Immature natural killer cell (primary cell): ENCODE measurements at regions not wholly inside any gene's neighbourhood (a gene's known extent, or its start where the extent isn't known, plus 50 kb on each side); places are given as distances from the start of the nearest gene placed in this dataset.
"Not testable (repeated sequence)": the region's sequence is repeated elsewhere in the genome, so short reads cannot be mapped to it uniquely, and the experiment has no call there.

Source experiments
- DNase-seq, 3 donors: peaks; one replicate each; pipeline ENCODE4 v3.0.0; 2022; ENCODE audit warnings: mixed read lengths in 1 of 3
- H3K27ac Mint-ChIP-seq, 6 donors: one replicate each; pipeline ENCODE4 v1.8.0; 2020; ENCODE audit warnings: mixed read lengths in 6 of 6, mild to moderate bottlenecking in 5 of 6, inconsistent platforms in 4 of 6, moderate library complexity in 3 of 6
- H3K27me3 Mint-ChIP-seq, 3 donors: one replicate each; pipeline ENCODE4 v1.8.0; 2020 to 2021; ENCODE audit warnings: low read depth in 3 of 3, mild to moderate bottlenecking in 3 of 3, mixed read lengths in 3 of 3, moderate library complexity in 3 of 3, inconsistent platforms in 1 of 3
- H3K36me3 Mint-ChIP-seq, 3 donors: one replicate each; pipeline ENCODE4 v1.8.0; 2020; ENCODE audit warnings: mixed read lengths in 3 of 3, inconsistent platforms in 2 of 3, mild to moderate bottlenecking in 2 of 3
- H3K4me1 Mint-ChIP-seq, 2 donors: one replicate each; pipeline ENCODE4 v1.8.0; 2020; ENCODE audit warnings: inconsistent platforms in 2 of 2, mild to moderate bottlenecking in 2 of 2, mixed read lengths in 2 of 2, moderate library complexity in 1 of 2
- H3K4me3 Mint-ChIP-seq, 5 donors: one replicate each; pipeline ENCODE4 v1.8.0; 2020; ENCODE audit warnings: mild to moderate bottlenecking in 5 of 5, mixed read lengths in 5 of 5, inconsistent platforms in 3 of 5, moderate library complexity in 3 of 5
- H3K9me3 Mint-ChIP-seq, 6 donors: one replicate each; pipeline ENCODE4 v1.8.0; 2020; ENCODE audit warnings: mild to moderate bottlenecking in 6 of 6, mixed read lengths in 6 of 6, inconsistent platforms in 4 of 6, moderate library complexity in 3 of 6

- no peaks in the 10 kb centered on the region for H3K4me1 Mint-ChIP-seq
- DNase-seq, result no peak
- H3K36me3 Mint-ChIP-seq, result no peaks in the 10 kb centered on the region
- peaks cover 0 to 4% (median 2%) of the 10 kb centered on the region in 3 donors for H3K27me3 Mint-ChIP-seq
- no peak overlapping the region for H3K27ac Mint-ChIP-seq
- H3K4me3 Mint-ChIP-seq, result no peak overlapping the region
- H3K9me3 Mint-ChIP-seq, result no peaks in the 10 kb centered on the region
These were observed 142.0 kb downstream of the PLS3 start for GRCh38 chrX:115702982-115703381.

DNA sequence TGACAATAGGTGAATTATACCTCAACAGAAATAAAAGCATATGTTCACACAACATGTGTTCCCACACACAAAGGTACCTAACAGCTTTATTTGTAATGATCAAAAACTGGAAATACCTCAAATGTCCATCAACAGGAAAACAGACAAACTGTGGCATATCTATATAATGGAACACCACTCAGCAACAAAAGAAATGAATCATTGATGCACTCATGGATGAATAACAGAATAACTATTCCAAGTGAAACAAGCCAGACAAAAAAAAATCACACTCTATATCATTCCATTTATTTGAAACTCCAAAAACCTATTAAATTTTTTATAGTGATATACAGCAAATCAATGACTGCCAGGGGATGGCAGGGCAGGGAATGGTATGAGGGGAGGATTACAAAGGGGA is 148.1 kb downstream of the PLS3 start:
- H3K27me3 Mint-ChIP-seq, result peaks cover 0 to 4% (median 4%) of the 10 kb centered on the region in 3 donors
- H3K27ac Mint-ChIP-seq, result no peak overlapping the region
- H3K9me3 Mint-ChIP-seq, result no peaks in the 10 kb centered on the region
- no peak for DNase-seq
- no peaks in the 10 kb centered on the region for H3K4me1 Mint-ChIP-seq
- no peak overlapping the region for H3K4me3 Mint-ChIP-seq
- H3K36me3 Mint-ChIP-seq, result no peaks in the 10 kb centered on the region

- H3K4me3 Mint-ChIP-seq, result no peak overlapping the region
- no peak for DNase-seq
- no peaks in the 10 kb centered on the region for H3K4me1 Mint-ChIP-seq
- no peaks in the 10 kb centered on the region for H3K9me3 Mint-ChIP-seq
- H3K27me3 Mint-ChIP-seq, result peaks cover 0 to 5% (median 3%) of the 10 kb centered on the region in 3 donors
- H3K36me3 Mint-ChIP-seq, result no peaks in the 10 kb centered on the region
- no peak overlapping the region for H3K27ac Mint-ChIP-seq
These were observed 151.5 kb downstream of the PLS3 start for GRCh38 chrX:115712484-115712883.

- Mint-ChIP-seq H3K27me3 (peaks cover 0 to 10% (median 3%) of the 10 kb centered on the region in 3 donors), H3K4me1 (no peaks in the 10 kb centered on the region), H3K36me3 (no peaks in the 10 kb centered on the region), H3K4me3 (no peak overlapping the region), H3K27ac (no peak overlapping the region), H3K9me3 (no peaks in the 10 kb centered on the region)
- DNase-seq, result no peak
These were observed 152.5 kb downstream of the PLS3 start for GRCh38 chrX:115713460-115713859.

DNA sequence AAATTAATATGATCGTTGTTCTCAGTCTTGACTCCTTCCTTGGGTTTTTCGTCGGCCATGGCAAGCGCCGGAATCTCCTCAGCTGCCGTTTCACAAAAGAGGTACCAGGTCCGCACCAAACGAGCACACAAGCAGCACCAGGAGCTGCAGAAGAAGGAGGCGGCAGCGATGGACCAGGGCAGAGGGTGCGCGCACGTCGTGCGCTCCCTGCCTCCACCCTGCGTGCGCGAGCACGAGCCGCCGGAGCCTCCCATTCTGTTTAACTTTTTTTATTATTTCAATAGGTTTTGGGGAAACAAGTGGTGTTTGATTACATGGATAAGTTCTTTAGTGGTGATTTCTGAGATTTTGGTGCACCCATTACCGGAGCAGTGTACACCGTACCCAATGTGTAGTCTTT is 158.2 kb downstream of the PLS3 start:
- Mint-ChIP-seq H3K9me3 (no peaks in the 10 kb centered on the region), H3K4me1 (no peaks in the 10 kb centered on the region), H3K27me3 (peaks cover 0 to 14% (median 6%) of the 10 kb centered on the region in 3 donors), H3K36me3 (no peaks in the 10 kb centered on the region), H3K4me3 (no peak overlapping the region), H3K27ac (no peak overlapping the region)
- no peak for DNase-seq

- H3K9me3 Mint-ChIP-seq, H3K4me1 Mint-ChIP-seq, H3K4me3 Mint-ChIP-seq, DNase-seq, H3K36me3 Mint-ChIP-seq, H3K27ac Mint-ChIP-seq: not testable (repeated sequence)
- peaks cover 0 to 16% (median 3%) of the 10 kb centered on the region in 3 donors for H3K27me3 Mint-ChIP-seq
These were observed 161.9 kb downstream of the PLS3 start for GRCh38 chrX:115722724-115723433.

DNA sequence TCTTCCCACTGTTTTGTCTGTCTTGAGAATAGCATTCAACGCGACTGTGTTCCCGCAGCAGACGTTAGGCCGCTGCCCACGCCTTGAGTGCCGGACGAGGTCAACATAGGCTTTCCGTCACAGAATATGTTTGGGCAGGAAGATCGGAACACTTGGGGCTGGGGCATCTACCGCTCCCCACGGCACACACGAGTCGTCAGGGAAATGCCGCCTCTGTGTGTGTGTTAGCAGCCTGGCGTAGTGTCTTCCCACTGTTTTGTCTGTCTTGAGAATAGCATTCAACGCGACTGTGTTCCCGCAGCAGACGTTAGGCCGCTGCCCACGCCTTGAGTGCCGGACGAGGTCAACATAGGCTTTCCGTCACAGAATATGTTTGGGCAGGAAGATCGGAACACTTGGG is 164.4 kb downstream of the PLS3 start:
- H3K27ac Mint-ChIP-seq, H3K9me3 Mint-ChIP-seq, H3K4me1 Mint-ChIP-seq, H3K27me3 Mint-ChIP-seq, DNase-seq, H3K36me3 Mint-ChIP-seq, H3K4me3 Mint-ChIP-seq: not testable (repeated sequence)

DNA sequence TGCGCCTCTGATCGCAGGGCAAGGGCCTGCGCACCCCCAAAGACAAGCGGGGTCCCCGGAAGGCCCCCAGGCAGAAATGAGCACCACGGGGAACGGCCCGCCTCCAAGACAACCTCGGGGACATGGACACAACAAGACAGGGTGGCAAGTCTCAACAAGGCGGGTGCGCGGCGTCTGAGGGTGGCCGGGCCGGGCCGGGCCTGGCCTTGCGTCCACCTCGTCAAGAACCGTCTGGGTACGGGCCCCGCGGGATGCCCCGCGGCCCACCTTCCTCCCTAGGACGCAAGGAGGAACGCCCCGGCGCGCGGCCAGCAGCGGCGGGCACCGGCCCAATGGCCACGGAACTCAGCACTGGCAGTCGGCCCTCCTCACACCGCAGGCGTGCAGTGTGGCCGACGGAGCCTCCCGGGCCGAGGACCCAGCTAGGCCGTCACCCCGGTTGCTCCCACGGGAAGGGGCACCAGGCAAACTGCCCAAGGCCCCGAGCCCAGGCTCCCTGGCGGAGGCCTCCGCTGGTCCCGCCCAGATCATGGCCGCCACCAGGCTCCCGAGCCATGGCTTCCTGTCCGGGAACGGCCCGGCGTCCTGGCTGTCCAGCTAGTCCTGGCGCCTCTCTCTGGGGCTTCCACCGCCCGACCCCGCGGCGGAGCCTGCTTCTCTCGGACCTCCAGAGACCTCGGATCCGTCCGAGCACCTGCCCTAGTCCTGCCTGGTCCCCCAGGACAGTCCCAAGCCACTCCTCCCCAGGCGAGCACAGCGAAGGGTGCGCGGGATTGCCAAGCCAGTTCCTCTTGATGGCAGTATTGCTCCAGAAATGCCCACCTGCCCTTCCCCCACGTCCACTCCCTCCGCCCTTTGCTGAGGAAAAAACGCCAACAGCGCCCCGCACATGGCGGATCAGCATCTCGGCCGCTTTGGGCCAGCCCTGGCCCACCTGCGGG is 167.1 kb downstream of the PLS3 start:
- H3K4me3 Mint-ChIP-seq, H3K36me3 Mint-ChIP-seq, H3K27me3 Mint-ChIP-seq, H3K4me1 Mint-ChIP-seq, H3K27ac Mint-ChIP-seq, H3K9me3 Mint-ChIP-seq: not testable (repeated sequence)
- DNase-seq, result peak in 2 of 3 donors; percentile 5 to 20

DNA sequence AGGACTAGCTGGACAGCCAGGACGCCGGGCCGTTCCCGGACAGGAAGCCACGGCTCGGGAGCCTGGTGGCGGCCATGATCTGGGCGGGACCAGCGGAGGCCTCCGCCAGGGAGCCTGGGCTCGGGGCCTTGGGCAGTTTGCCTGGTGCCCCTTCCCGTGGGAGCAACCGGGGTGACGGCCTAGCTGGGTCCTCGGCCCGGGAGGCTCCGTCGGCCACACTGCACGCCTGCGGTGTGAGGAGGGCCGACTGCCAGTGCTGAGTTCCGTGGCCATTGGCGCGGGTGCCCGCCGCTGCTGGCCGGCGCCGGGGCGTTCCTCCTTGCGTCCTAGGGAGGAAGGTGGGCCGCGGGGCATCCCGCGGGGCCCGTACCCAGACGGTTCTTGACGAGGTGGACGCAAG is 171.6 kb downstream of the PLS3 start:
- not testable (repeated sequence) for H3K27me3 Mint-ChIP-seq, DNase-seq, H3K9me3 Mint-ChIP-seq, H3K36me3 Mint-ChIP-seq, H3K4me1 Mint-ChIP-seq, H3K4me3 Mint-ChIP-seq, H3K27ac Mint-ChIP-seq

DNA sequence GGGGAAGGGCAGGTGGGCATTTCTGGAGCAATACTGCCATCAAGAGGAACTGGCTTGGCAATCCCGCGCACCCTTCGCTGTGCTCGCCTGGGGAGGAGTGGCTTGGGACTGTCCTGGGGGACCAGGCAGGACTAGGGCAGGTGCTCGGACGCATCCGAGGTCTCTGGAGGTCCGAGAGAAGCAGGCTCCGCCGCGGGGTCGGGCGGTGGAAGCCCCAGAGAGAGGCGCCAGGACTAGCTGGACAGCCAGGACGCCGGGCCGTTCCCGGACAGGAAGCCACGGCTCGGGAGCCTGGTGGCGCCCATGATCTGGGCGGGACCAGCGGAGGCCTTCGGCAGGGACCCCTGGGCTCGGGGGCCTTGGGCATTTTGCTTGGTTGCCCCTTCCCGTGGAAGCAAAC is 174.3 kb downstream of the PLS3 start:
- H3K4me1 Mint-ChIP-seq, H3K36me3 Mint-ChIP-seq: not testable (repeated sequence)

More for the DNA sequence above, 174.3 kb downstream of the PLS3 start:
- peak in 1 of 3 donors; percentile 88 for DNase-seq
- not testable (repeated sequence) for H3K27ac Mint-ChIP-seq, H3K27me3 Mint-ChIP-seq, H3K9me3 Mint-ChIP-seq
- H3K4me3 Mint-ChIP-seq, result peak overlapping the region in 2 of 5 donors; percentile 32 to 57
